A549 (cell line): ENCODE measurements at regions not wholly inside any gene's neighbourhood (a gene's known extent, or its start where the extent isn't known, plus 50 kb on each side); places are given as distances from the start of the nearest gene placed in this dataset.

Experiments used
- CEBPB ChIP-seq, 2 experiments: fragments of >200 bp in 1 of 2; sonication (Bioruptor Twin) in 1 of 2; formaldehyde crosslinking in 1 of 2; IDR thresholded peaks; 2 replicates each; pipeline ENCODE4 v1.6.1; 2012 to 2016
- CHD2 ChIP-seq: fragments of 150-350 bp; IDR thresholded peaks from 2 replicates; pipeline ENCODE4 v1.6.1; 2014; ENCODE audit warnings: low read length; ENCODE audit not compliant: partially characterized antibody
- ESRRA ChIP-seq: fragments of 150-350 bp; IDR thresholded peaks from 2 replicates; pipeline ENCODE4 v1.6.1; 2014; ENCODE audit warnings: mild to moderate bottlenecking, low read length, borderline replicate concordance
- KDM5A ChIP-seq: fragments of 200-600 bp; sonication (generic); IDR thresholded peaks from 2 replicates; pipeline ENCODE4 v1.6.1; 2016; ENCODE audit warnings: antibody characterized with exemption, mild to moderate bottlenecking
- MYC ChIP-seq: IDR thresholded peaks from 2 replicates; pipeline ENCODE4 v1.6.1; 2012; ENCODE audit warnings: mild to moderate bottlenecking, inconsistent platforms, low read length, improper control_type of control experiment, borderline replicate concordance
- TF ChIP-seq, protein P1 (sequence below): fragments of >200 bp; sonication (Bioruptor Twin); formaldehyde crosslinking; IDR thresholded peaks from 2 replicates; pipeline ENCODE4 v1.6.1; 2016
- TF ChIP-seq, protein P2 (sequence below): fragments of >200 bp; sonication (Bioruptor Twin); formaldehyde crosslinking; IDR thresholded peaks from 3 replicates; pipeline ENCODE4 v1.5.1; 2016

DNA sequence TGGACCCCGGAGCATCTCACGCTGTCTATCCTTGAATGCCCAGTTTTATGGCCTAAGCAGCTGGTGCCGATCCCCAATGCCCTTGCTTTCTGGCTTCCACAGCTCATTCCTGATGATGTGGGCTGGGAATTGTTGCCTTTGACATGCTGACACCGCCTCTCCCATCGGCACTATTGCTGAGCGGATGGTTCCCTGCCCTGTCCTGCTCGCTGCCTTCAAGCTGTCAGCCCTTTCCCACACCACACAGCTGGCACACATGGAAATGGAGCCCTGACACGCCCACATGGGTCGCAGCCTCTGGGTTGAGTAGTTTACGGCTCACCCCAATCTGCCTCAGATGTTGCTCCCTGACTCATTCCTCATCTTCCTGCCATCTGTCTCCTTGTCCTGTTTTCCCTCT, 110.2 kb upstream of the SESN3 start:
- TF ChIP-seq, protein P1, sequence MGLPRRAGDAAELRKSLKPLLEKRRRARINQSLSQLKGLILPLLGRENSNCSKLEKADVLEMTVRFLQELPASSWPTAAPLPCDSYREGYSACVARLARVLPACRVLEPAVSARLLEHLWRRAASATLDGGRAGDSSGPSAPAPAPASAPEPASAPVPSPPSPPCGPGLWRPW, result no peak
- TF ChIP-seq, protein P2, sequence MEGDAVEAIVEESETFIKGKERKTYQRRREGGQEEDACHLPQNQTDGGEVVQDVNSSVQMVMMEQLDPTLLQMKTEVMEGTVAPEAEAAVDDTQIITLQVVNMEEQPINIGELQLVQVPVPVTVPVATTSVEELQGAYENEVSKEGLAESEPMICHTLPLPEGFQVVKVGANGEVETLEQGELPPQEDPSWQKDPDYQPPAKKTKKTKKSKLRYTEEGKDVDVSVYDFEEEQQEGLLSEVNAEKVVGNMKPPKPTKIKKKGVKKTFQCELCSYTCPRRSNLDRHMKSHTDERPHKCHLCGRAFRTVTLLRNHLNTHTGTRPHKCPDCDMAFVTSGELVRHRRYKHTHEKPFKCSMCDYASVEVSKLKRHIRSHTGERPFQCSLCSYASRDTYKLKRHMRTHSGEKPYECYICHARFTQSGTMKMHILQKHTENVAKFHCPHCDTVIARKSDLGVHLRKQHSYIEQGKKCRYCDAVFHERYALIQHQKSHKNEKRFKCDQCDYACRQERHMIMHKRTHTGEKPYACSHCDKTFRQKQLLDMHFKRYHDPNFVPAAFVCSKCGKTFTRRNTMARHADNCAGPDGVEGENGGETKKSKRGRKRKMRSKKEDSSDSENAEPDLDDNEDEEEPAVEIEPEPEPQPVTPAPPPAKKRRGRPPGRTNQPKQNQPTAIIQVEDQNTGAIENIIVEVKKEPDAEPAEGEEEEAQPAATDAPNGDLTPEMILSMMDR, result no peak
- TF ChIP-seq ESRRA, result no peak
- no peak for TF ChIP-seq CEBPB (IDR thresholded peaks at IDR 0.05)
- no peak for TF ChIP-seq CHD2
- no peak for TF ChIP-seq MYC
- no peak for TF ChIP-seq KDM5A
